HG02970 (cell line): ENCODE measurements at regions not wholly inside any gene's neighbourhood (a gene's known extent, or its start where the extent isn't known, plus 50 kb on each side); places are given as distances from the start of the nearest gene placed in this dataset.
"Not testable (repeated sequence)": the region's sequence is repeated elsewhere in the genome, so short reads cannot be mapped to it uniquely, and the experiment has no call there.

Experiments
- ATAC-seq: cut with Tn5 transposase; IDR thresholded peaks from one replicate; pipeline ENCODE4 v1.9.1; 2021; ENCODE audit warnings: mild to moderate bottlenecking, moderate library complexity, moderate number of reproducible peaks; ENCODE audit not compliant: unreplicated experiment, low FRiP score

DNA sequence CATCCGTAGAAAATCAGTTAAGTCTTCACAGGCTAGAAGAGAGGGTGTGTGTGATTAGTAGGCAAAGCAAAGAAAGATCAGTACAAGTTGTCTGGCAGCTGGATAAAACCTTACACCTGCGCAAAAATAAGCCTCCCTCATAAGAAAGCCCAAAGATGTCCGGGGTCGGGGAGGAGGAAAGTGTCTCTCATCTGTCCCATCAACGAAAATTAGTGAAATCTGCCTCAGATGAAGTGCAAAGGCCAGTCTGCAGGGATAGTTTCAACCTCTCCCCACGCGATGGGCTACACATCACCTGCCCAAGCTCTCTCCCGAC lies 333.9 kb downstream of the SRGAP2C start:
- no peak for ATAC-seq

DNA sequence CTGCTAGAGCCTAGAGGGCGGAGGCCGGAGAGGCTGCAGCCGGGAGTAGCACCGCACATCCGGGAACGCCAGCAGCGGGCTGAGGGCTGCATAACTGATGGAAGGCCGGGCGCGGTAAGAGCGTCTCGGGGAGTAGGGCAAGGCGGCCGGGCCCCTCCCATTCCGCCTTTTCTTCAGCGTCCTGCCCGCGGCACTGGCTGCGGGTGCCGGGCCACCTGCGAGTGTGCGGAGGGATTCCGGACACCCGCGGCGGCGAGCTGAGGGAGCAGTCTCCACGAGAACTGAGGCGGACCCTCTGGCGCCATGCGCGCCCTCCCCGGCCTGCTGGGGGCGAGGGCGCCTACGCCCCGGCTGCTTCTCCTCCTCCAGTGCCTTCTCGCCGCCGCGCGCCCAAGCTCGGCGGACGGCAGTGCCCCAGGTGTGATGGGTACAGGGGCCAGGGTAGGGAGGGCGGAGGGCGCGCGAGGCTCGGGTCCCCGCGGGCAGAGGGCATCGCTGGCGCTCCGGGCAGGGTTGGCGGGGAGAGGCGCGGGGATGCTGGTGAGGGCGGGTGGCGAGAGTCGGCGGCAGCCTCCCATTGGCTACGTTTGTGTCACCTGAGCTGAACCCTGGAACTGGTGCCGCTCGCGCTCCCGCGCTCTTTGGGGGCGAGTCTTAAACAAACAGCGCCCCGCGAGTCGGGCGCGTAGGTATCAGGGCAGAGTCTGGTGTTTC lies 334.4 kb downstream of the SRGAP2C start:
- peak; percentile 42 for ATAC-seq

DNA sequence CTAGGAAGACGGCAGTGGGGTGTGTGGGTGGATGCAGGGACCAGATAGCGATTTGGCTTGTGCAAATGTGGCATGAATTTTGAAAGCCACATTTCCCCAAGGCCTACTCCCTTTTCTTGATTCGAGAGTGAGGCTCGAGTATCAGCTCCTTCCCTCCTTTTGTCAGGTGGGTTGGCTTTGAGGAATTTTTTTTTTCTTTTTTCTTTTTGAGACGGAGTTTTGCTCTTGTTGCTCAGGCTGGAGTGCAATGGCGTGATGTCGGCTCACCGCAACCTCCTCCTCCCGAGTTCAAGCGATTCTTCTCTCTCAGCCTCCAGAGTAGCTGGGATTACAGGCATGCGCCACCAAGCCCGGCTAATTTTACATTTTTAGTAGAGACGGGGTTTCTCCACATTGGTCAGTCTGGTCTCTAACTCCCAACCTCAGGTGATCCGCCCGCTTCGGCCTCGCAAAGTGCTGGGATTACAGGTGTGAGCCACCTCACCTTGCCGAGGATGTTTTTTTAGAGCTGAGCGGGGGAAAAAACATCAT lies 335.0 kb downstream of the SRGAP2C start:
- ATAC-seq = not testable (repeated sequence)

DNA sequence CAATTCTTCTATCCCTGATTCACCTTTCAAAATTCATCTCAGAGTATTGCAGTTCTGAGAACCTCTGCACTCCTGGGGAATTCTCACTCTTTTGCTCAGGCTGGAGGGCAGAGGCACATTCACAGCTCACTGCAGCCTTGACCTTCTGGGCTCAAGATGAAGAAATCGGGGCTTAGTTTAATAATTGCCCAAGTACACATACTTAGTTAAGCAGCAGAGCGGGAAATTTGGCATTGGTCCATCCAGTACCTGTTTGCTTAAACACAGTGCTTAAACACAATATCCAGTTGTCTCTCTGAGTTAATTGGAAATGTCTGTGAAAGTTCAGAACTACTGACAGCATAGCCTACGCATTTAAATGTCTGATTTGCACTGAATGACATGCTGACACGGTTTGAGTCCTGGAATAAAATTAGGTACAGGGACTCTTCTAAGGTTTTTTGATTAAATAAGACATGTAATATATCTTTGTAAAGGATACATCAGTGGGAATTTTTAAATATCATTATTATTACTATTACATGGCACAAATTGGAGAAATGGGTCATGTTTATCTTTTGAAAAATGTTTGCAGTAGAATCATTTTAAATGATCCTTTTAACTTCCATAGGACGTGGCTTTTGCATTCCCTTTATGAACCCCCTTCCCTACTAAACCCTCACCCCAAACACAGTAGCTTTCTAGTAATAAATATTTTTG lies 337.4 kb downstream of the SRGAP2C start:
- ATAC-seq = no peak

DNA sequence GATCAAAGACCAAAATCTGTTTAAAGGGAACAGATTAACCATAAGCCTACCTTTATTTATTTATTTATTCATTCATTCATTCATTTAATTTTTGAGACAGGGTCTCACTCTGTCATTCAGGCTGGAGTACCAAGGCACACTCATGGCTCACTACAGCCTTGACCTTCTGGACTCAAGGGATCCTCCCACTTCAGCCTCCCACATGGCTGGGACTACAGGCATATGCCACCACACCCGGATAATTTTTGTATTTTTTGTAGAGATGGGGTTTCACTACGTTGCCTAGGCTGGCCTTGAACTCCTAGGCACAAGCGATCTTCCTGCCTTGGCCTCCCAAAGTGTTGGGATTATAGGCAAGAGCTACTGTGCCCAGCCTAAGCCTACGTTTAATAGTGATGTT lies 338.3 kb downstream of the SRGAP2C start:
- not testable (repeated sequence) for ATAC-seq

GRCh38 chr1:121525355-121525754 lies 340.6 kb downstream of the SRGAP2C start:
- ATAC-seq = no peak

GRCh38 chr1:121528958-121529357 lies 344.2 kb downstream of the SRGAP2C start:
- not testable (repeated sequence) for ATAC-seq

- not testable (repeated sequence) for ATAC-seq
Observed at GRCh38 chr1:121530026-121530425, 345.3 kb downstream of the SRGAP2C start.

DNA sequence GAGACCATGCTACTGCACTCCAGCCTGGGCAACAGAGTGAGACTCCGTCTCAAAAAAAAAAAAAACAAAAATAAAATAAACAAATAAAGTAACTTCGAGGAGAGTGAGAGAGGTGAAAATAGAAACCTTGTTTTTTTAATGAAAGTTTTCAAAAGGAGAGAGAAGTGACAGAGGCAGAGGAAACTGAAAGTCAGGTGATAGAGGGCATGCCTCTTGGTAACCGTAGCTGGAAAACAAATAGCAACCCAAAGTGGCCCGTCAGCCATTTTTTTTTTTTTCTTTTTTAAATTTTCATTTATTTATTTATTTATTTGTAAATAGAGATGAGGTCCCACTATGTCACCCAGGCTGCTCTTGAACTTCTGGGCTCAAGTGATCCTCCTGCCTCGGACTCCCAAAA lies 347.0 kb downstream of the SRGAP2C start:
- ATAC-seq = not testable (repeated sequence)

- ATAC-seq = not testable (repeated sequence)
Observed at GRCh38 chr1:121538148-121538547, 353.4 kb downstream of the SRGAP2C start.

DNA sequence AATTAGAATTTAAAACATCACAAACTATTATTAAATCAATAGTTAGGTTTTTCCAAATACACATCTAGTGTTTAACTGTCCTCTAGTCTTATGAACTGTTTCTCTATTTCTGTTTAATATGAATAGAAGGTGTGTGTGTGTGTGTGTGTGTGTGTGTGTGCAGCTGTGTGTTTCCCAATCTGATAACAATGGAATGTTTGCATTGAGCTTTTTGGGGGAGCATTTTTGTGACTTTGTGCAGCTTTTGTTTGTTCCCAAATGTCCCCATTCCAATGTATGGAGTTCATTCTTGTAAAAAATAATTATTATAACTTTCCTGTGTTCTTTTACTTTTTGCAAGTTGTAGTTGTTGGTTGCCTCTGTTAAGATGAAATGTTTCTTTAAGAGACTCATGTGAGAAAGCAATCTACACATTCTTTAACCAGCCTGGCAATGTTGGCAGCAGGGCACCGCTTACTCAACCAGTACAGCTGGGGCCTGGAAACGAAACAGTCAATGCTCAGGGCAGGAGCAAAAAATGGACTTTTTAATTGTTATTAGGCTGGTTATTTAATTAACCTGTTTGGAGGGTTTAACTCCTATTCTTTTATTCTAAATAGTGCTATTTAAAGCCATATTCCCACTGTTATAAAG lies 354.3 kb downstream of the SRGAP2C start:
- ATAC-seq = no peak

DNA sequence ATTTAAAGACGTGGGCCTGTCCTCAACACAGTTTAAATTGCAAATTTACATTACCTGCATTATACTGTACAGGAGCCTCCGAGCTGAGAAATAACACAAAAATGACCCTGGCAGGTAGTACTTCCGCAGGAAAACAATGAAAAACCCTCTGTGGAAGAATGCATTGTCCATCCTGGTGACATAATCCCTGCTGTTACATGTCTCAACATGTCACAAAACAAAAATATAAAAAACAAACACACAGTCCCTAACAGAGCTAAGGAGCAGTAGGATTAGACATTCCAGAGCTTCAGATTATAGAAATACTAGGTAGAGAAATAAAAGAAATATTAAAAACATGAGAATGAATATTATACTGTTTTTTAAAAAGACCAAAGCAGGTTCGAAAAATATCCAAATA lies 359.2 kb downstream of the SRGAP2C start:
- not testable (repeated sequence) for ATAC-seq

DNA sequence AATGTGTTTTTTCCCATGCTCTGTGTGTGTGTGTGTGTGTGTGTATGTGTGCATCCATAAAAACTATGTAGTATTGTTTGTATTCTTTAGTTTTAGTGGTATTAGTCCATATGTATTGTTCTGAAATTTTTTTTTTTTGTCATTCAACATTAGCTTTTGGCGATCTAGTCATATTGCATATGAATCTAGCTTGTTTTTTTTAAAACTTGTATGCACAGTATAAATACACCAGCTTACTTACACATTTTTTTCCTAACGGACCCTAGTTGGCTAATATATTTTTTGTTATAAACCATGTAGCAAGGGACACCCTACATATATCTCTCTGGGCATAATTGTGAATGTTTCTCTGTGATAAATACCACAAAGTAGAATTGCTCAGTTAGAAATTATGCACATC lies 359.7 kb downstream of the SRGAP2C start:
- ATAC-seq = no peak

DNA sequence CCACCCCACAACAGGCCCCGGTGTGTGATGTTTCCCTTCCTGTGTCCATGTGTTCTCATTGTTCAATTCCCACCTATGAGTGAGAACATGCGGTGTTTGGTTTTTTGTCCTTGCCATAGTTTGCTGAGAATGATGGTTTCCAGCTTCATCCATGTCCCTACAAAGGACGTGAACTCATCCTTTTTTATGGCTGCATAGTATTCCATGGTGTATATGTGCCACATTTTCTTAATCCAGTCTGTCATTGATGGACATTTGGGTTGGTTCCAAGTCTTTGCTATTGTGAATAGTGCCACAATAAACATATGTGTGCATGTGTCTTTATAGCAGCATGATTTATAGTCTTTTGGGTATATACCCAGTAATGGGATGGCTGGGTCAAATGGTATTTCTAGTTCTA lies 361.1 kb downstream of the SRGAP2C start:
- ATAC-seq = not testable (repeated sequence)

- no peak for ATAC-seq
Observed at GRCh38 chr1:121546830-121547591, 362.2 kb downstream of the SRGAP2C start.

- ATAC-seq = not testable (repeated sequence)
Observed at GRCh38 chr1:121547726-121548125, 363.0 kb downstream of the SRGAP2C start.

DNA sequence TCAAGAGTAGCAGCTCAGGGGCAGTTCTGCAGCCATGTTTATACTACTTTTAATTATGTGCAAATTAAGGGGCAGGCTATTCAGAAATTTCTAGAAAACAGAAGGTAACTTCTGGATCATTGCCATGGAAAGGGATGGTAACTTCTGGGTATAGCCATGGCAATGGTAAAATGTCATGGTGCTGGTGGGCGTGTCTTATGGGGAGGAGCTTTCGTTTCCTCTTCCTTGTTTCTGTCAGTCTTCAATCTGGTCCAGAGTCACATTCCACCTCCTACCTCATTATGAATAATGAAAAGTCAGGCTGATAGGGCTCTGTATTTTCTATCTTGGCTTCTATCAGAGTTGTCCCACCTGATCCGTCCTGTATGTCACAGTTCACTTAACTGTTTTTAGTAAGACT lies 366.0 kb downstream of the SRGAP2C start:
- not testable (repeated sequence) for ATAC-seq

GRCh38 chr1:121551491-121551890 lies 366.7 kb downstream of the SRGAP2C start:
- not testable (repeated sequence) for ATAC-seq

GRCh38 chr1:121556560-121556959 lies 371.8 kb downstream of the SRGAP2C start:
- not testable (repeated sequence) for ATAC-seq

DNA sequence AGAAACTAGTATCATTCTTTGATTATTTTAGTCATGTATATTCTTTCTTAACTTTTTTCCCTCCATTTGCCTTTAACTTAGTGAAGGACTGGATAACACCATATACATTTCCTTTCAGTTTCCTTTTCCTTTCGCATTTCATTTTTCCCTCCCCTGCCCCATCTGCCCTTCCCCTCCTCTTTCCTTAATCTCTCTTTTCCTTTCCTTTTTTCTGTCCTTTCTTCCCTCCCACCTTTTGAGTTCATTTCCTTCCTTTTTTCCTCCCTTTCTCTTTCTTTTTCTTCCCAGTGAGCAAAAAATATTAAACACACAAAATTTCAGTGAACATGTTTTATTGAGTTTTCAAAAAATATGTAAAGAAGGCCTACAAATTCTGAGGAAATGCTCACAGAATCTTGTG lies 373.3 kb downstream of the SRGAP2C start:
- ATAC-seq = not testable (repeated sequence)

DNA sequence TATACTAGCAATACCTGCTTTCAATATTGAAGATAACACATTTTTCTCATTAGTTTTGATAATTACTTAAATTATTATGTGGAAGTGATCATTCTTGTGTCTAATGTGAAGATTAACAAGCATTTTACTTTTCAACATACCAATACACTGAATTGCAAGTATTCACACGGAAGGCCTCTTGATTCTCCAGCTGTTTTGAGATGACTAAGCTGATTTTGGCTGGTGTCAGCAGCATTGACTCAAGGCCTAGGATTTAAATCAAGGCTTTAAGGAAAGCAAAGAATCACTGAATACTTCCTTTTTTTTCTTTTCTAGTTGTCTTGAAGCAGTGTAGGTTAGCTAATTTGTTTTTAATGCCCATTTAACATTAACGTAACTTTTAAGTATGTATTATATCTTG lies 373.7 kb downstream of the SRGAP2C start:
- ATAC-seq = no peak
